HG03139 (cell line): ENCODE measurements at regions not wholly inside any gene's neighbourhood (a gene's known extent, or its start where the extent isn't known, plus 50 kb on each side); places are given as distances from the start of the nearest gene placed in this dataset.
"Not testable (repeated sequence)": the region's sequence is repeated elsewhere in the genome, so short reads cannot be mapped to it uniquely, and the experiment has no call there.

Experiments
- ATAC-seq: cut with Tn5 transposase; IDR thresholded peaks from one replicate; pipeline ENCODE4 v1.9.1; 2021; ENCODE audit not compliant: unreplicated experiment

GRCh38 chr6:81145506-81145905 lies 607.0 kb downstream of the TENT5A start:
- ATAC-seq = no peak

- no peak for ATAC-seq
Measured at GRCh38 chr6:81144346-81144745, 608.1 kb downstream of the TENT5A start.

GRCh38 chr6:81138236-81138635 lies 614.2 kb downstream of the TENT5A start:
- ATAC-seq = no peak

- no peak for ATAC-seq
Measured at GRCh38 chr6:81130969-81131368, 621.5 kb downstream of the TENT5A start.

GRCh38 chr6:81130061-81130460 lies 622.4 kb downstream of the TENT5A start:
- ATAC-seq = no peak

- no peak for ATAC-seq
Measured at GRCh38 chr6:81128671-81129070, 623.8 kb downstream of the TENT5A start.

- no peak for ATAC-seq
Measured at GRCh38 chr6:81126150-81126549, 626.3 kb downstream of the TENT5A start.

- ATAC-seq = no peak
Measured at GRCh38 chr6:81120280-81120679, 632.2 kb downstream of the TENT5A start.

GRCh38 chr6:81105998-81106397 lies 646.5 kb downstream of the TENT5A start:
- no peak for ATAC-seq

GRCh38 chr6:81098109-81098814 lies 654.2 kb downstream of the TENT5A start:
- no peak for ATAC-seq

GRCh38 chr6:81096464-81096863 lies 656.0 kb downstream of the TENT5A start:
- not testable (repeated sequence) for ATAC-seq

- ATAC-seq = no peak
Measured at GRCh38 chr6:81093051-81093450, 659.4 kb downstream of the TENT5A start.

GRCh38 chr6:81088145-81088544 lies 664.3 kb downstream of the TENT5A start:
- ATAC-seq = no peak

GRCh38 chr6:81086991-81087390 lies 665.5 kb downstream of the TENT5A start:
- no peak for ATAC-seq

GRCh38 chr6:81085431-81085790 lies 667.1 kb downstream of the TENT5A start:
- ATAC-seq = no peak

GRCh38 chr6:81084776-81085430 lies 667.6 kb downstream of the TENT5A start:
- no peak for ATAC-seq

GRCh38 chr6:81075974-81076373 lies 676.5 kb downstream of the TENT5A start:
- ATAC-seq = no peak

GRCh38 chr6:81073318-81073717 lies 679.2 kb downstream of the TENT5A start:
- ATAC-seq = no peak

GRCh38 chr6:81071121-81071520 lies 681.4 kb downstream of the TENT5A start:
- ATAC-seq = no peak

GRCh38 chr6:81067057-81067456 lies 685.4 kb downstream of the TENT5A start:
- ATAC-seq = no peak

GRCh38 chr6:81063891-81064290 lies 688.6 kb downstream of the TENT5A start:
- ATAC-seq = no peak

GRCh38 chr6:81054036-81054435 lies 698.4 kb downstream of the TENT5A start:
- no peak for ATAC-seq

- ATAC-seq = no peak
Measured at GRCh38 chr6:81051952-81052351, 700.5 kb downstream of the TENT5A start.
